ENCODE measurements at regions not wholly inside any gene's neighbourhood (a gene's known extent, or its start where the extent isn't known, plus 50 kb on each side); places are given as distances from the start of the nearest gene placed in this dataset.

DNA sequence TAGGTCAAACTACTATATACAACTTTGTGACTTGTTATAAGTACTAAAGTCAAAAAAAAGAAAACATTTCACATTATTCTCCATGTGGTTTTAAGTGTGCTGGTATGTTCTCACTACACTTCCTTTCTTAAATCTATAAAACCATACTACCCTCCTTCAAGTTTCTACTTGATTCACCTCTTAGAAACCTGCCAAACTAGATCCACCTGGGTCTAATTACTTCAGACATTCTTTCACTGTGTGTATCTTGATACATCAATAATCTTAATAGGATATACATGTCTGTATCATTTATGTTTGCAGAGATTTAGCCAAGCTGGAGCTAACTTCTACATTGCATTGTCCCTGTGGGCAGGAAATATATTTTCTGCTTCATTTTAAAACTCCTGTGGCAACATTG lies 1012.6 kb downstream of the EFNA5 start:
- Mint-ChIP-seq H3K4me3 (ENCODE audit: low read depth, unreplicated experiment) (no peak overlapping the region), H3K27me3 (ENCODE audit: unreplicated experiment) (no peaks in the 10 kb centered on the region), H3K9me3 (ENCODE audit: low read depth, unreplicated experiment) (peaks cover 4% of the 10 kb centered on the region), H3K36me3 (ENCODE audit: insufficient read depth, unreplicated experiment) (no peaks in the 10 kb centered on the region), H3K4me1 (ENCODE audit: low read depth, unreplicated experiment) (no peaks in the 10 kb centered on the region), H3K27ac (ENCODE audit: unreplicated experiment) (no peak overlapping the region)
- no peak for DNase-seq
- TF ChIP-seq, protein P1, sequence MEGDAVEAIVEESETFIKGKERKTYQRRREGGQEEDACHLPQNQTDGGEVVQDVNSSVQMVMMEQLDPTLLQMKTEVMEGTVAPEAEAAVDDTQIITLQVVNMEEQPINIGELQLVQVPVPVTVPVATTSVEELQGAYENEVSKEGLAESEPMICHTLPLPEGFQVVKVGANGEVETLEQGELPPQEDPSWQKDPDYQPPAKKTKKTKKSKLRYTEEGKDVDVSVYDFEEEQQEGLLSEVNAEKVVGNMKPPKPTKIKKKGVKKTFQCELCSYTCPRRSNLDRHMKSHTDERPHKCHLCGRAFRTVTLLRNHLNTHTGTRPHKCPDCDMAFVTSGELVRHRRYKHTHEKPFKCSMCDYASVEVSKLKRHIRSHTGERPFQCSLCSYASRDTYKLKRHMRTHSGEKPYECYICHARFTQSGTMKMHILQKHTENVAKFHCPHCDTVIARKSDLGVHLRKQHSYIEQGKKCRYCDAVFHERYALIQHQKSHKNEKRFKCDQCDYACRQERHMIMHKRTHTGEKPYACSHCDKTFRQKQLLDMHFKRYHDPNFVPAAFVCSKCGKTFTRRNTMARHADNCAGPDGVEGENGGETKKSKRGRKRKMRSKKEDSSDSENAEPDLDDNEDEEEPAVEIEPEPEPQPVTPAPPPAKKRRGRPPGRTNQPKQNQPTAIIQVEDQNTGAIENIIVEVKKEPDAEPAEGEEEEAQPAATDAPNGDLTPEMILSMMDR (IDR thresholded peaks at IDR 0.05; ENCODE audit: unreplicated experiment) = no peak
- intact Hi-C loops (cut with micrococcal nuclease; ENCODE audit: unreplicated experiment) = no loop called here
- BruUV-seq (replicated peaks) = no TSS peak
- CTCF ChIA-PET = no interaction called here

DNA sequence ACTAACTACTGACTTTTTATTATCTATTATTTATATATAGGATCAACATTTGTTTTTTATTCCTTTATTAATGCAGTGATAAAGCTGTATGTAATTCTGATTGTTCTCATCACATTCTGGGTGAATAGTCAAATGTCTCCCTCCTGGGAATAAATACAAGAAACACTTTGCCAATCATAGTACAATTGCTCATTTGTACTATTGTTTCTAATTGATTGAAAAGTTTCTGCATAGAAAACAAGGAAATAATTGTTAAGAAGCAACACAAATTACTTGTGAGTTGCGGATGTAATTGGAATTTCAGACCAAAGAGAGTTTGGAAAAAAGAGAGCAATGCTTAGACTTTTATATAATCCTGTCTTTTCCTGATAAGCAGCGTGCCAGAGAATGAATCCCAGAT lies 1013.9 kb downstream of the EFNA5 start:
- no peak for DNase-seq
- Mint-ChIP-seq H3K4me1 (ENCODE audit: low read depth, unreplicated experiment) (no peaks in the 10 kb centered on the region), H3K9me3 (ENCODE audit: low read depth, unreplicated experiment) (peaks cover 4% of the 10 kb centered on the region), H3K27me3 (ENCODE audit: unreplicated experiment) (no peaks in the 10 kb centered on the region), H3K4me3 (ENCODE audit: low read depth, unreplicated experiment) (no peak overlapping the region), H3K36me3 (ENCODE audit: insufficient read depth, unreplicated experiment) (no peaks in the 10 kb centered on the region), H3K27ac (ENCODE audit: unreplicated experiment) (no peak overlapping the region)
- CTCF ChIA-PET = no interaction called here
- intact Hi-C loops (cut with micrococcal nuclease; ENCODE audit: unreplicated experiment) = no loop called here
- BruUV-seq (replicated peaks) = no TSS peak
- TF ChIP-seq, protein P1 (IDR thresholded peaks at IDR 0.05; ENCODE audit: unreplicated experiment) = no peak

DNA sequence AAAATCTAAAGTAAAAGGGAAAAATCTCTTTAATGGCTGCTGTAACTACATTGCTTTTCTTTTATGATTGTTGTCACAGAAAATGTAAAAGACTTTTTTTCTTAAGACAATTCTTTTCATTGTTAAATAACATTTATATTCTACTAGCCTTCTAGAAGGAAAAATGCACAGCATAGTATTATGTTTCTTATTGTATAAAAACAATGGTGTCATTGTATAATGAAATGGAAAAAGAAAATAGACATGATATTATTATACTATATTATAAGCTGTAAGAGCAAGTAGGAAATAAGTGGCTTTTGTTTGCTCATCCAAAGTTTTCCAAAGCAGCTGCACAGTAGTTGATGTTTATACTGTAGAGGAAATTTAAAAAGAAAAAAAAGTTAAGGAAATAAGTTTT lies 1021.7 kb downstream of the EFNA5 start:
- H3K4me1 Mint-ChIP-seq (ENCODE audit: low read depth, unreplicated experiment) = no peaks in the 10 kb centered on the region
- TF ChIP-seq, protein P1 (IDR thresholded peaks at IDR 0.05; ENCODE audit: unreplicated experiment) = no peak
- no TSS peak for BruUV-seq (replicated peaks)
- H3K9me3 Mint-ChIP-seq (ENCODE audit: low read depth, unreplicated experiment) = no peaks in the 10 kb centered on the region
- no peak for DNase-seq
- CTCF ChIA-PET = no interaction called here
- no peaks in the 10 kb centered on the region for H3K36me3 Mint-ChIP-seq (ENCODE audit: insufficient read depth, unreplicated experiment)
- intact Hi-C loops (cut with micrococcal nuclease; ENCODE audit: unreplicated experiment) = loop anchor here (5.0 kb wide), 1 partner anchor 103 kb away; no protein-coding TSS in a partner anchor
- no peaks in the 10 kb centered on the region for H3K27me3 Mint-ChIP-seq (ENCODE audit: unreplicated experiment)
- H3K4me3 Mint-ChIP-seq (ENCODE audit: low read depth, unreplicated experiment) = no peak overlapping the region
- H3K27ac Mint-ChIP-seq (ENCODE audit: unreplicated experiment) = no peak overlapping the region

DNA sequence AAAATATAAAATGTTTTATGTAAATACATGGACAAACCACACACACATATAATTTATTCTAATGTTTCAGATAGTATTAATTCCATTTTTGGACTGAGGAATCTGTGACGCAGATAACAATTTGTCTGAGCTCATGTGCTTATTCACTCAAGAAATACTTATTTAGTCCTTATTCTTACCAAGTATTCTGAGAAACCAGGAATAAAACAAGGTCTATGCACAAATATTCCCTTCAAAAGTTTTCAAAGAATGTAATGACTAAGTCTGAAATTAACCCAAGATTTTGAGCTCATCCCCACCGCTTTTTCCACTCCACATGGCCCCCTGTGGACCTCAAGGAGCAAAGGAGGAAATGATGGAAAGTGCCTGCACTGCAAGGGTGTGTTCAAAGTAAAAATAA lies 1022.3 kb downstream of the EFNA5 start:
- no peak overlapping the region for H3K4me3 Mint-ChIP-seq (ENCODE audit: low read depth, unreplicated experiment)
- H3K36me3 Mint-ChIP-seq (ENCODE audit: insufficient read depth, unreplicated experiment) = no peaks in the 10 kb centered on the region
- CTCF ChIA-PET = interaction anchor here (0.5 to 0.7 kb wide), 2 partner anchors 9 to 27 kb away, joined by 3 read pairs; no protein-coding TSS in a partner anchor
- no peaks in the 10 kb centered on the region for H3K9me3 Mint-ChIP-seq (ENCODE audit: low read depth, unreplicated experiment)
- no peak overlapping the region for H3K27ac Mint-ChIP-seq (ENCODE audit: unreplicated experiment)
- BruUV-seq (replicated peaks) = no TSS peak
- no peak for DNase-seq
- no peaks in the 10 kb centered on the region for H3K27me3 Mint-ChIP-seq (ENCODE audit: unreplicated experiment)
- H3K4me1 Mint-ChIP-seq (ENCODE audit: low read depth, unreplicated experiment) = no peaks in the 10 kb centered on the region
- intact Hi-C loops (cut with micrococcal nuclease; ENCODE audit: unreplicated experiment) = loop anchor here (5.0 kb wide), 1 partner anchor 104 kb away; no protein-coding TSS in a partner anchor
- TF ChIP-seq, protein P1 (IDR thresholded peaks at IDR 0.05; ENCODE audit: unreplicated experiment) = no peak

Data from Calu3 (cell line).